A549 (cell line): ENCODE measurements at regions not wholly inside any gene's neighbourhood (a gene's known extent, or its start where the extent isn't known, plus 50 kb on each side); places are given as distances from the start of the nearest gene placed in this dataset.

Experiments
- BHLHE40 ChIP-seq: IDR thresholded peaks from 2 replicates; pipeline ENCODE4 v1.6.1; 2012; ENCODE audit warnings: low read depth, low read length, inconsistent platforms
- CBX8 ChIP-seq: fragments of 200-600 bp; sonication (generic); IDR thresholded peaks from 2 replicates; pipeline ENCODE4 v1.6.1; 2016
- CHD2 ChIP-seq: fragments of 150-350 bp; IDR thresholded peaks from 2 replicates; pipeline ENCODE4 v1.6.1; 2014; ENCODE audit warnings: low read length; ENCODE audit not compliant: partially characterized antibody
- CTCF ChIP-seq: fragments of >200 bp; sonication (Bioruptor Twin); formaldehyde crosslinking; IDR thresholded peaks from 3 replicates; pipeline ENCODE4 v1.5.1; 2016
- EP300 ChIP-seq, 2 experiments: fragments of >200 bp; sonication (Bioruptor Twin); formaldehyde crosslinking; IDR thresholded peaks; 2 replicates in 1 of 2; 3 replicates in 1 of 2; pipeline ENCODE4 v1.6.1; 2016 to 2017
- NR3C1 ChIP-seq: fragments of >200 bp; sonication (Bioruptor Twin); formaldehyde crosslinking; IDR thresholded peaks from 3 replicates; pipeline ENCODE4 v1.6.1; 2017
- POLR2A ChIP-seq: IDR thresholded peaks from 2 replicates; pipeline ENCODE4 v1.6.1; 2012; ENCODE audit warnings: mild to moderate bottlenecking, low read length
- RAD21 ChIP-seq, 2 experiments: fragments of >200 bp in 1 of 2; sonication (Bioruptor Twin) in 1 of 2; formaldehyde crosslinking in 1 of 2; IDR thresholded peaks in 1 of 2; conservative IDR thresholded peaks in 1 of 2; 2 replicates in 1 of 2; 3 replicates in 1 of 2; pipeline ENCODE4 v1.6.1; 2012 to 2018; ENCODE audit warnings: inconsistent platforms in 1 of 2
- RFX5 ChIP-seq: fragments of 450-650 bp; IDR thresholded peaks from 2 replicates; pipeline ENCODE4 v1.7.1; 2014; ENCODE audit warnings: antibody characterized with exemption, mild to moderate bottlenecking, moderate library complexity
- TP53 ChIP-seq: fragments of 250-450 bp; sonication (Bioruptor Pico); IDR thresholded peaks from 2 replicates; pipeline ENCODE4 v1.5.0; 2021; ENCODE audit warnings: mild to moderate bottlenecking, moderate library complexity

- TF ChIP-seq POLR2A: no peak
- TF ChIP-seq RAD21 (conservative IDR thresholded peaks at IDR 0.05 in 1 of 2, IDR thresholded peaks at IDR 0.05 in 1 of 2): no peak
- no peak for TF ChIP-seq EP300 (IDR thresholded peaks at IDR 0.05)
- no peak for TF ChIP-seq RFX5
- no peak for TF ChIP-seq TP53 (CRISPR knock-in tag)
- TF ChIP-seq BHLHE40: no peak
- no peak for TF ChIP-seq CBX8
- TF ChIP-seq CTCF: no peak
- no peak for TF ChIP-seq NR3C1
- TF ChIP-seq CHD2: no peak
Observed at GRCh38 chr5:174229068-174229467, 183.6 kb downstream of the NSG2 start.
